ENCODE measurements at regions not wholly inside any gene's neighbourhood (a gene's known extent, or its start where the extent isn't known, plus 50 kb on each side); places are given as distances from the start of the nearest gene placed in this dataset.

- no peak for TF ChIP-seq POLR2A (IDR thresholded peaks at IDR 0.05)
- TF ChIP-seq, protein P1, sequence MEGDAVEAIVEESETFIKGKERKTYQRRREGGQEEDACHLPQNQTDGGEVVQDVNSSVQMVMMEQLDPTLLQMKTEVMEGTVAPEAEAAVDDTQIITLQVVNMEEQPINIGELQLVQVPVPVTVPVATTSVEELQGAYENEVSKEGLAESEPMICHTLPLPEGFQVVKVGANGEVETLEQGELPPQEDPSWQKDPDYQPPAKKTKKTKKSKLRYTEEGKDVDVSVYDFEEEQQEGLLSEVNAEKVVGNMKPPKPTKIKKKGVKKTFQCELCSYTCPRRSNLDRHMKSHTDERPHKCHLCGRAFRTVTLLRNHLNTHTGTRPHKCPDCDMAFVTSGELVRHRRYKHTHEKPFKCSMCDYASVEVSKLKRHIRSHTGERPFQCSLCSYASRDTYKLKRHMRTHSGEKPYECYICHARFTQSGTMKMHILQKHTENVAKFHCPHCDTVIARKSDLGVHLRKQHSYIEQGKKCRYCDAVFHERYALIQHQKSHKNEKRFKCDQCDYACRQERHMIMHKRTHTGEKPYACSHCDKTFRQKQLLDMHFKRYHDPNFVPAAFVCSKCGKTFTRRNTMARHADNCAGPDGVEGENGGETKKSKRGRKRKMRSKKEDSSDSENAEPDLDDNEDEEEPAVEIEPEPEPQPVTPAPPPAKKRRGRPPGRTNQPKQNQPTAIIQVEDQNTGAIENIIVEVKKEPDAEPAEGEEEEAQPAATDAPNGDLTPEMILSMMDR (IDR thresholded peaks at IDR 0.05) = no peak
Measured at GRCh38 chr10:8688881-8689280, 634.4 kb downstream of the GATA3 start.
